Middle frontal gyrus (tissue), 1 donor: ENCODE measurements at regions not wholly inside any gene's neighbourhood (a gene's known extent, or its start where the extent isn't known, plus 50 kb on each side); places are given as distances from the start of the nearest gene placed in this dataset.

Experiments used
- DNase-seq: peaks from one replicate; pipeline ENCODE4 v3.0.0-alpha.2; 2015; ENCODE audit warnings: low spot score; ENCODE audit errors: extremely low spot score

DNA sequence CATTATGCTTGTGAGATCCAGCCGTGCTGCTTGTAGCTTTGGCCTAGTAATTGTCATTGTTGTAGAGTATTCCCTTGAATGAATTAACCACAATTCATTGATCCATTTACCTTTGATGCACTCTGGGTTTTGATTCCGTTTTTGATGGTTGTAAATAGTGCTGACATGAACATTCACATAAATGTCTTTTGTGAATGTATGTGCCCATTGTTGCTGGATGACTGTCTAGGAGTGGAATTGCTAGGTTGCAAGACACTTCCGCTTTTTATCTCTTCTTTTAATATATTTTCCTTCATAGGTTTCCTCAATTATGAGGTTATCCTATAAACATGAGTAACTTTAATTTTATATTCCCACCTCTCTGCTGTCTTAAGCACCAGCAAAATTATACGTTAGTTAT, 104.8 kb upstream of the CCDC68 start:
- DNase-seq, result no peak

DNA sequence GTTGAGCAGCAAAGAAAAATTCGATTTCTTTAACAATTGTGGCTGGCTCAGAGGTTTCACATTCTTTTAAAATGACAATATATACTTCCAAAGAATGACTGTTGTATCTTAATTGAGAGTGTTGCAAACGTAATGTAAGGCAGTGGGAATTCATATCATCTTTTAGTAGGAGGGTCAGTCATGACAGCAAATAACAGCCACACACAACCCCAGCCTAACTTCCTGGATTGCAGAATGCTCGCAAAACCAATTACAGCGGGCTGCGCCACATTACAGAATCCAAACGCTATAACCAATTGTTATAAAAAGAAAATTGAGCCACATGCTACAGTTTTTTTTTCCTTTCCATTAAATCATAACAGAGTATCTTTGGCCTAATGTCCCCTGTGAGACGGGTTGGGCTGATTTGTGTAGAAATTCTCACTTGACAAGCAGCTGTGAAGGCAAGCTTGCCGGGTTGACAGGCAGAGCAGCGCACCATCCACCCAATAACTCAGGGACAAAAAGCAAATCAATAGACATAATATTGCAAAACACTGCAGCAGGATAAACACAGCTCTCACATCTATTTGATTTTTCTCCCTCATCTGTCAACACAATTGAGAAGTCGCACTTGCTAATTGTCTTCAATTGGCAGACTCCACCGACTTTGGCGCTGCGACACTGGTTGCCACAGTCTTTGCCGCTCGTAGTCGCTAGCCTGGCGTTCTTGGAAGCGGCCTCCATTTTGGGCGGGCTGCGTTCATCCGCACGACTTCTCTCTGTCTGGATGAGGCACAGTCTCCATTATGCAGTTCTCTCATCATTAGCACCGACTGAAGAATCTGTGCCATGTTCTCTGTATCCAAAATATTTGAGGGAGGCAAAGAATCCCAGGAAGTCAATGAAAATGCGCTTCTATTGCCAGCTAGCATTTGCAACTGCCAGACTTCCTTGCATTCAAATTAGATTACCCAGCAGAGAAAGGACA, 95.0 kb upstream of the CCDC68 start:
- peak; percentile 31 for DNase-seq

DNA sequence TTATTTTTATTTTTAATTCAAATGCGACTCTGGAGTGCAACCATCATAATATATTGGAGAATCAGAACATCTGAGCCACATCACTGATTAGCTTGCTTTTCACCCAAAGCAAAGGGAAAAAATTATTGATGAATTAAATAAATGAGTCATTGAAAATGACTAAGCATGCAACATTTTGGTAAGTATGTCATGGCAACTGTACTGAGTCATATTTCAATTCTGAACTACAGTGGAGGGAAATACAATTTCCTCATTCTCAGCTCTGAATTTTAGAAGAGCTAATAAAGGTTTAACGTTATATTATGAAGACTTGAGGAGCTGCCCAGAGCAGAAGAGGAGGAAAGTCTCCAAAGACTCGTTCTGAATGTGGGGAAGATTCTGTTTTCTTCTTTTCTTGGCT, 89.6 kb upstream of the CCDC68 start:
- DNase-seq, result no peak

DNA sequence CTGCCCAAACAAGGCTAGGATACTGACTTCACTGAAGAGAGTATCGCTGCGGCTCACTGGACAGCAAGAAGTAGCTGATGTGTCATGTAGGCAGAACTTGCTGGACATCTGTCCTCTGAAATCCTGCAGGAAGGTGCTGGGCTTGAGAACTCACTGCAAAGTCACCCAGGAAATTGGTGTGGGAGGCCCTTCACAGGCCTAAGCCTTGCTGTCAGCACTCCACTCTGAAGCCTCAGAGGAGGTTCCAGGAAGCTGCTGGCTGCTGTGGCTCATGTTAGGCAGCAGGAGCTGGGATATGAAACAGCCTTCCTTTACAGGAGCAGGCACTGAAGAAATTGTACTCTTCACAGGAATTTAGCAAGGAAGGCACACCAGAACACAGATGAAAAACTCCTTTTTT, 88.3 kb upstream of the CCDC68 start:
- DNase-seq, result no peak

DNA sequence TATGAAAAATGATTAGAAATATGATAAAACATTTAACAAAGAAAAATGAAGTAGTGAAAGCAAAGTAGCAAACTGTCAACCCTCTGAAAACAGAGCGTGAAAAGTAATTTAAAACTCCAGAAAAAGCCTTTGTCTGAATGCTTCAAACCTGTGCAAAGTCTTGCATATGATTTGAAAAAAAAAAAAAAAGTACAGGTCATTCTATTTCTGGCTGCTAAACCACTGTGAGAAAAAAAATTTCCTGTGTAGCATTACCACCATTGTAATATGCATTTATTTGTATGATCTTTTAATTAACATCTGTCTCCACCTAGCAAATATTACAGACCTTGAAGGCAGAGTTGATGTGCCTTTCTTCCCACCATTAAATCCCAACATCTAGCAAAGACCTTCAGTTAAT, 82.1 kb upstream of the CCDC68 start:
- DNase-seq, result no peak

DNA sequence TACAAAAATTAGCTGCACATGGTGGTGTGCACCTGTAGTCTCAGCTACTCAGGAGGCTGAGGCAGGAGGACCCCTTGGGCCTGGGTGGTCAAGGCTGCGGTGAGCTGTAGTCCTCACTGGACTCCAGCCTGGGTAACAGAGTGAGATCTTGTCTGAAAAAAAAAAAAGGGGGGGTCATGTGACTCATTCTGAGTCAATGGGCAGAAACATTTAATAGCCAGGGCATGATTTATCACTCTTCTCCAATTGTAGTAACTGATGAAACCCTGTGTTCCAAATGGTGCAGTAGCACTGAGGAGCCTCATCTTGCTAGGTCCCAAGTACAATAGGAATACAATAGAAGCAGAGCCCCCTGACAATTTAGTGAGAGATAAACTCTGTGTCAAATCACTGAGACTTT, 78.9 kb upstream of the CCDC68 start:
- DNase-seq, result no peak

DNA sequence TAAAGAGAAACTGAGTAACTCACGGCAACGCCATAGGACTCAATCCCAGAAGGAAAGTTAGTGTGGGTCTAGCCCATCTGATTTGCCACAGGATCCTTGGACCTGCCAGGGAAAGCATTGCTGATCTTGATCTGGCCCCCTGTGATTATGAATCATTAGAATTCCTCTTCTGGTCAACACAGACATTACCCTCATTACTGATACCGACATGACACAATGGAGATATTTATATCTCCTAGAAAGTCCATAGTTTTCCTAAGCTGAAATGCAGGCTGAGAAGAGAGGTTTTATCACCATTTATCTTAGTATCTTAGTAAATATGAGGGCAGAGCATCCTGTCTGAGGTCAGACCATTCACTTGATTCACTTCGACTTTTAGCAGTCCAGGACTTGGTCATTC, 75.5 kb upstream of the CCDC68 start:
- no peak for DNase-seq

DNA sequence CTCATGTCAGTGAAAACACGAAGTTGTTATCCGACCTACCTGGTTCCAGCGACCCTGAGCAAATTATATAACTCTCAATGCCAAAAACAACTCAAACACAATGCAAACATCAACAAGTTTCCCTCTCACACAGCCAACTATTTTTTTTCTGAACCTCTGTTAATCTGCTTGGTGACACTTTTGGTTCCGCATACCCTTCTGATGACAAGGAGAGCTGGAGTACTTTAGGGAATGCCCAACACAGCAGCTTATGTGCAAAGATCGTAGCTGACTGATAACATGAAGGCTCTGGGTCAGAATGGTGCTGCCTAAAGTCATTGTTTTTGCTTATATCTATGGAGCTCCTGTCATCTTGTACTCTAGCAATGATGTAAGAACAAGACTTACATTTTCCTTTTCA, 72.7 kb upstream of the CCDC68 start:
- no peak for DNase-seq

DNA sequence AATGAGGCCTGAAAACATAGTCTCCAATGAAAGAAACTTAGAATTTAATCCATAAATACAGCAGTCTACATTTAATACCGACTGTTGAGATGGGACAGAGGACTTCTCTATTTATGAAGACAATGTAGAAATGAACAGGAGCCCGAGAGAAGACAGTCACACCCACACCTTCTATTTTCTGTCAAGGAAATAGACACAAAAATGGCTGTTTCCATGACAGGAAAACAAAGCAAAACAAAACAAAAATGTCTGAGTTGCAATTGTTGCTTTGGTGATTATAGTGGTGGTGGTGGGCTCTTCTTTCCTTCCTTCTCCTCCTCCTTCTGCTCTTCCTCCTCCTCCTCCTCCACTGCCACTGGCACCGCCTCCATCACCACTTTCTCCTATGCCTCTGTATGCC, 72.3 kb upstream of the CCDC68 start:
- no peak for DNase-seq

DNA sequence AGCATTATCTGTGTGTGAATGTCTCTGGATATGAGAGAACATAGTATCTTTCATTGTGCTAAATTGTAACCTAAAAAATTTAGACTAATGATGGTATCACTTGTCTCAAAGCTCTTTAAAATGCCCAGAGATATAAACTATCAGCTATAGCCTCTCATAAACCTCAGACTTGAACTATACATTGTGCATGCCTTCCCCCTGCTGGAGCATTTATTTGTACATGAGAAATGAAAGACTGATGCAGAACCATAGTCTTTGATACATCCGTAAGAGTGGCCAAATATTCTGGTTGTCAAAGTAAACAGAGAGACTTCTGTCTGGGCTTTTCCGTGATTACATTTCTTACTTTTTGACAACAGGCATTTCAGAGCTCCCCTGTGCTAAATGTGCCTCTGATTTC, 71.9 kb upstream of the CCDC68 start:
- DNase-seq, result no peak

DNA sequence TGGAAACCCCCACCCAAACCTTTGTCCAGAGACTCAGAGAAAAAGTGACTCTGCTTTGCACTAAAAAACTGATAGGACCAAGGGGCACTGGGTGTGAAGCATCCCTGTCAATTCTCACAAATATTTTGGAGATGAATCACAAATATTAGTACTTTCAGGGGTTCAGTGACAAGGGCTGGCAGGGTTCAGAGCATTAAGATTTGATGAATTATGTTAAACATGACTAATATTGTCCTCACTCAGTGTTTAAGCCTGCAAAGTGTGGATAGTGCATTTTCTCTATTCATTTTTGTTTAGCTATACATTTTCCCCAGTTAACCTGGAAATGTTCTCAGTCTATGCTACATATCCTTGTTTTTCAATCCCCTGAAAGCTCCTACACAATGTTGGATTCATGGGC, 65.3 kb upstream of the CCDC68 start:
- no peak for DNase-seq

DNA sequence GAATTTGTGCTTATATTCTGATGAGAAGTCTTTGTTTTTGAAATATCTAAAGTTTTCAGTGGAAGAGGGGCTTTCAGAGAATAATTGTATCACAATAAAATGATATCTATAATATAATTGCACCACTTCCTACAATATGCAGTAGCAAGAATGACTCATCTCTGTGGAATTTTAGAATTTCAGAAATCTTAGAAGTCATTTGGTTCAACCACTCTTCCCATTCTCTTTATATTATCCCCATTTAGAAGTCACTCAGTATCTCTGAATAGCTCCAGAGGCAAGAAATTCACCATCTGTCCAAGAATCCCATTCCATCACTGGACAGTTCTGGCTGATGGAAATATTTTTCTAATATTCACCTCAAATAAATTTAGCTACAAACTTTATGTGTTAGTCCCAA, 59.3 kb upstream of the CCDC68 start:
- no peak for DNase-seq

DNA sequence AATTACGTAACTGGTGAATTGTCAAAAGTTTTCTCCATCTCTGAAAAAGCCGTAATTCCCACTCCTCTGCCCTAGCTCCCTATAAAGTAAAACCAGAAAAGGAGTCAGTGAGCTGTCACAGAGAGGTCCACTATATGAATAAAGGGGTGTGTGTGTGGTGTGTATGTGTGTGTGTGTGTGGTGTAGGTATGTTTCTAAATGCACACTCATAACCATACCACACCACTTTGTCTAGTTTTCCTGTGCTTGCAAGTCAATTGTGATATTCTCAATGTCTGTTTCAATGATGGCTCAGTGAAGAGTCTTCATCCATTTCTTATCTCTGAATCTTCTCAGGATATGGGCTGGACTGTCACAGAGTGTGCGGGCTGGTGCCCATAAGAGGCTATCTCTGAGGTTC, 54.8 kb upstream of the CCDC68 start:
- DNase-seq, result no peak

DNA sequence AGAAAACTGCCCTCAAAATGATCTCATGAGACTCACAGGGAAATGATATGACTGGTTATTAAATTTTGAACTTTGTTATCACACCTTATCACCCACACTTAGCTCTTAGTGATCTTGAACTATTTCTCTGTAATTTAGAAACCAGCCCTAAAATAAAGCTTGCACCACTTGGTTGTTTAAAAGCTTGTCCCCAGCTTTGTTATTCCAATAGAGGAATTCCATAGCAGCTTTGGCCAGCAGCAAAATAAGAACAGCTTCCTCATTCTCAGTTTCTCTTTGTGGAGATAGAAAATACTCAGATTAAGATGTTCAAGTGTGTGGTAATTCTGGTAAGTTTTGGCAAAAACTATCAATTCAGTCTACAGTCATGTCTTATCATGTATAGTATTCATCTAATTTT, 54.4 kb upstream of the CCDC68 start:
- no peak for DNase-seq

DNA sequence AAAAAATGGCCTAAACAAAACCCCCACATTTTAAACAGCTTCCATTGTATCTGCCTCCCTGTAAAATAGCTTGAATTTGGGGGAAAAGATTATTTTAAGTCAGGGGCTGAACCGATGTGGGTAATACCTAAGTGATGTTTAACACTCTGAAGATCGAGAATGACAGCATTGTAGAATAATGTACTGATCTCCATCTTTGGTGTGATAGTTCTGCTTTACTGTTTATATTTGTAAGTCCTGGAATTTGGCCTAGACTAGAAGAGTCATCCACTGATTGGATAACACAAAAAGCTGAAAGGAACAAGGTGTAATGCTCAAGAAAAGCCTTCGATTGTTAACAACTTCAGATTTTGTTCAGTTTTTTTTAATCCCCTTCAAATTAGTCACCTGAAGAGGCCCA, 53.8 kb upstream of the CCDC68 start:
- no peak for DNase-seq

DNA sequence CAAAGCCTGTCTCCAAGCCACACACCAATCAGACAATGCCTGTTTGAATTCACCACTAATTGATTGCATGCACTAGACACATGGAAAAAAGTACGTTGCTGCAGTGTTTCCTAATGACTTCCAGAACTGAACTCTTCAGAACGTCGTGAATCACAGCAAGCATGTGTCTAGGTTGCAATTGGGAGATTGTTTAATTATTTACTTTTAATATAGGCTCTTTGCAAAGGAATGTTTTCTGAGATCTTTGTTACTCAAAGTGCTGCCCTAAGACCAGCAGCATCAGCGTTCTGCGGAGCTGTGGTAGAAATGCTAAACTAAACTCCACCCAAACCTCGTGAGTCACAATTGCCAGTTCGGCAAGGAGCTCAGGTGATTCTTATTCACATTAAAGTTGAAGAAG, 52.7 kb upstream of the CCDC68 start:
- no peak for DNase-seq
